Daoy (cell line): ENCODE measurements at regions not wholly inside any gene's neighbourhood (a gene's known extent, or its start where the extent isn't known, plus 50 kb on each side); places are given as distances from the start of the nearest gene placed in this dataset.
A peak's percentile ranks its signal among the peaks of the same experiment; 100 is the strongest.
"Not testable (repeated sequence)": the region's sequence is repeated elsewhere in the genome, so short reads cannot be mapped to it uniquely, and the experiment has no call there.

Experiments
- DNase-seq: peaks from one replicate; pipeline ENCODE4 v3.0.0-alpha.2; 2015; ENCODE audit warnings: low read depth

DNA sequence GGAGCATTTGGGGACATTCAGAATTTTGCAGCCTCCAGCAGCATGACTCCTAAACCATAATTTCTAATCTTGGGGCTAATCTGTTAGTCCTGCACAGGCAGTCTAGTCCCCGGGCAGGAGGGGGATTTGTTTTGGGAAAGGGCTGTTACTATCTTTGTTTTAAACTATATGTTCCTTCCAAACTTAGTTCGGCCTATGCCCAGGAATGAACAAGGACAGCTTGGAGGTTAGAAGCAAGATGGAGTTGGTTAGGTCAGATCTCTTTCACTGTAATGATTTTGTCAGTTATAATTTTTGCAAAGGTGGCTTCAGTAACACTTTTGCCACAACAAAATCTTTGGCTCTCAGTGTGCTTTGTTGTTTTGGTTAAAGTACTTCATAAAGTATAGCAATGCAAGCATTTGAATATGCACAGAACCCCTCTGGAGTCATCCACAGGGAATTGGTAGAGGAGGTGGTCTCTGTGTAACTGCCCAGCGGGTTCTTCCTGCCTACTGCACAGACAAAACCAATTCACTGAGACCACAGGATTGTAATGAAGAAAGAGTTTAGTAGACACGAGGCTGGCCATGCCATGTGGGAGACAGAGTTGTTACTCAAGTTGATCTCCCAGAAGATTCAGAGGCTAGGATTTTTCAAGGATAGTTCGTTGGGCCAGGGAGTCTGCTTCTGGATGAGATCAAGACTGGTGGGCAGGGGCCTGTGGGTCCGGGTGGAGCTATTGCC is 224.1 kb upstream of the MYLIP start:
- no peak for DNase-seq

GRCh38 chr6:15901141-15902115 is 227.5 kb upstream of the MYLIP start:
- DNase-seq, result peak; percentile 81

DNA sequence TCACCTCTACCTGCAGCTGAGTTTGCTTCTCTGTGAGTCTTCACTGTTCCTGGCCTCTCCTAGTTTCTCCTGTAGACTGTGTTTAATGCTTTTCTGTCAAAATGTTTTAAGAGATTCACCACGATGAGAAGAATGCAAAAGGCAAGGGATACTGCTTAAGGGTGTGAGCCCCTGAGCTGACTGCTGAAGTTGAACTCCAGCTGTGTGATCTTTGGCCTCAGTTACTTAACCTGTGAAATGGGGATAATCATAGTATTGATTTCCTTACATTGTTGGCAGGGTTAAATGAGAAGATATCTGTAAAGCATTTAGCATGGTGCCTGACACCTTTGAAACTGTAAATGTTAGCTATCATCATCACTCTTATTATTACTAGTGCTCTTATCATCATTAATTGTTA is 230.2 kb upstream of the MYLIP start:
- DNase-seq, result no peak

DNA sequence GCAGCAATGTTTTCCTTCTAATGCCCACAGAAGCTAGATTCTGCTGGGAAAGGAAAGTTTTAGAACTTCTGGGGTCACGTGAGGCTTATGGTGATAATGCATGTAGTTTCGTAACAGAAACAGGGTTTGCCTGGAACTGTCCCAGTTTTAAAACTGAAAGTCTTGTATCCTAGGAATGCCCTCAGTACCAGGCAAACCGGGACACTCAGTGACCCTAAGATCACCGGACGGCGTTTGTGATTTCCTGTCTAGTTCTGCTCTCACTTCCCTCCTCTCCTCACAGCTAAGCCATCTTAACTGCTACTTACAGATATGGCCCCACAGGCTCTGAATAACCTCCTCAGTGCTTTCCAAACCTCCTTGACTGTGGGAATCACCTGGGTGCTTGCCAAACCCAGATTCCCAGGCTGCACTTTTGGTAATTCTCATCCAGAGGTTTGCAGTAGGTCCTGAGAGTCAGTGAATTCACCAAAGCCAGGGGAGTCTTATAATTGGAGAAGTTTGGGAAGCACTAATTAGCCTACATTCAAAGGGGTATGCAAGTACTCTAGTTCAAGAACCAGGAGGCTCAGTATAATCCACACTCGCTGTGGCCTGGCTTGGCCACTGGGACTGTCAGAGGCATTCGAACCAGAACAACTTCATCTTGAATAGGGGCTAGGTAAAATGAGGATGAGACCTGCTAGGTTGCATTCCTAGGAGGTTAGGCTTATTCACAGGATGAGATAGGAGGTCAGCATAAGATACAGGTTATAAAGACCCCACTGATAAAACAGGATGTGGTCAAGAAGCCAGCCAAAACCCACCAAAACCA is 231.6 kb upstream of the MYLIP start:
- DNase-seq, result peak; percentile 63

- no peak for DNase-seq
Measured at GRCh38 chr6:15894973-15895725, 232.3 kb upstream of the DTNBP1 start.

- no peak for DNase-seq
Measured at GRCh38 chr6:15893556-15894253, 230.9 kb upstream of the DTNBP1 start.

DNA sequence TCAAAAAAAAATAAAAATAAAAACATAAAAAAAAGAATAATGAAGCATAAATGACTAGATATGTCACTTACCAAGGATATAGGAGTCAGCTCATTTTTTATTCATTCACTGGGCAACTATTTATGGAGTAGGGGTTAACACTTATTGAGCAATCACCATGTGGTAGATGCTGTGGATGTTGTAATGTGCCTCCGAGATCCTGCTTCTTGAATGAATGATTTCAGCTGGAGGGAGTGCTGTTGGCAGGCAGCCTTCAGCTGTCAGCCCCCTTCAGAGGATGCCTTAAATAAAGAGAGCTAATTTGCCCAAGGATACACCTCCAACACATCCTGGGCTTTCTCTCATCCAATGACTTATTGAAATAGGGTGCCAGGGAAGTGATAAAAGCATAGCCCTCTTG is 229.5 kb upstream of the DTNBP1 start:
- no peak for DNase-seq

- no peak for DNase-seq
Measured at GRCh38 chr6:15888798-15889772, 226.3 kb upstream of the DTNBP1 start.

DNA sequence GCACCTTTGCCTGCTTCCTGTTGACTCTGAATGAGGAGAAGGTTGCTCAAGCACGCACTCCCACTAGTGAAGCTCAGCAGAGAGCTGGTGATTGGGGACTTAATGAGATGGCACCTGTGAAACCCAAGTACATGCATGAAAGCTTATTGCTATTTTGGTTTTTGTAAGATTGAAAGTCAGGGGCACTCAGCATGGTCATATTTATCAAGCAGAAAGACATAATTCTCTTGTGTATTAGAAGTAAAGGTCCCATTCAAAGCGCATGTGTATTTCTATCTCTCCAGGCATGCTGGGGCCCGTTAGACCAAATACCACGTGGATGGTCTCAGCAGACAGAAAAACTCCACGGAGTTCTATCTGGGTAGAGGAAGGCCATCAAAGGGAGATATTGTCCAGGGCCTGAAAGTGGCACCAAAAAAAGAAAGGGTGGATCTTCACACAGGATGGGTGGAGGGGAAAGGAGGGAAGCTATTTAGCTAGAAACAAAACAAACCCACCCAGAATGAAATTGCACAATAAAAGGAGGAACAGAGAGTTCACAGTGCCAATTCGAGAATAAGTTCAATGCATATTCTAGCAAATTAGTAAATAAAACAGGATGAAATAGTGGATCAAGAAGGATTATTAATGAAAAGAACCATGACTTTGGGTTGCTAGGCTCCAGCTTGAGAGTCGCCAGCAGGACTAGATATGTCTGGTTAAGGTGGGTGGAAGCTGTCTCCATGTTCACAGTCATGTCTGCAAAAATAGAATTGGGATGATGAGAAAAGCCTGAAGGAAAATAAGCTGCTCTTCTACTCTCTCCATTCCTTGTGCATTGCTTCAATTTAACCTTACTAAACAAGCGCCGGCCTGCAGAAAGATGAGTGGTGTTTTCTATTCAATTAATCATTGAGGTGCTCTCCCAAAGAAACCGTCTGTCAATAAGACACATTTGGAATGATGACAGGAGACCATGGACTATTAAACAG is 224.9 kb upstream of the DTNBP1 start:
- DNase-seq, result no peak

- DNase-seq, result no peak
Measured at GRCh38 chr6:15885624-15886023, 222.8 kb upstream of the DTNBP1 start.

GRCh38 chr6:15883593-15883992 is 220.8 kb upstream of the DTNBP1 start:
- not testable (repeated sequence) for DNase-seq

- DNase-seq, result no peak
Measured at GRCh38 chr6:15882915-15883314, 220.1 kb upstream of the DTNBP1 start.

GRCh38 chr6:15882345-15882744 is 219.5 kb upstream of the DTNBP1 start:
- no peak for DNase-seq

DNA sequence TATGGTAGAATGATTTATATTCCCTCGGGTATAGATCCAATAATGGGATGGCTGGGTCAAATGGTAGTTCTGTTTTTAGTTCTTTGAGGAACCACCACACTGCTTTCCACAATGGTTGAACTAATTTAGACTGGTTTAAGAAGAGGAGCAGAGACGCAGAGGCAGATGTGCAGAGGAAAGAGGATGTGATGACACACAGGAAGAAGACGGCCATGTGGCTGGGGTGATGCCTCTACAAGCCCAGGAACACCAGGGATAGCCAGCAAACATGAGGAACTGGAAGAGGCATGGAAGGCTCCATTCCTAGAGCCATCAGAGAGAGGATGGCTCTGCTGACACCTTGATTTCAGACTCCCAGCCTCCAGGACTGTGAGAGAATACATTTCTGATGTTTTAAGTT is 218.3 kb upstream of the DTNBP1 start:
- DNase-seq, result no peak

DNA sequence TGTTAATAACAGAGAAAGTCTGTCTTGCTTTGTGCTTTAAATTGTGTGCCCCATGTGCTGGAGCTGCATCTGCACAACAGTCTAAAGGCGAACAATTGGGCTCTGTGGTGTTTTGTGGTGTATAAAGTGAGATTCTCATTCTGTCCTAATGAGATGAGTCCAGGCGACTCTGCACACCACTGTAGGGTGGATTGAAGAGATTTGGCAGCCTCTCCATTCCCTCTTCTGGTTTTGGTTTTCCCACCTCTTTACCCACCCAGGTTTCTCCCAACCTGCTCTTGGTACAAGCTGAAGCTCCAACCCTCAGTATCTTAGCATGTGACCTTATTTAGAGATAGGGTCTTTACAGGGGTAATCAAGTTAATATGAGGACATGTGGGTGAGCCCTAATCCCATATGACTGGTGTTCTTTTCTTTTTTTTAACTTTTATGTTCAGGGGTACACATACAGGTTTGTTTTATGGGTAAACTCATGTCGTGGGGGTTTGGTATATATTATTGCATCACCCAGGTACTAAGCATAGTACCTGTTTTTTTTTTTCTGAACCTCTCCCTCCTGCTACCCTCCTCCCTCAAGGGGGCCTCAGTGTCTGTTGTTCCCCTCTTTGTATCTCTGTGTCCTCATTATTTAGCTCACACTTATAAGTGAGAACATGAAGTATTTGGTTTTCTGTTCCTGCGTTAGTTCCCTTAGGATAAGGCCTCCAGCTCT is 217.6 kb upstream of the DTNBP1 start:
- DNase-seq, result no peak

- DNase-seq, result peak; percentile 88
Measured at GRCh38 chr6:15879371-15880261, 216.8 kb upstream of the DTNBP1 start.

GRCh38 chr6:15877231-15877630 is 214.4 kb upstream of the DTNBP1 start:
- no peak for DNase-seq
